Muscle layer of colon (tissue), 2 donors: ENCODE measurements at regions not wholly inside any gene's neighbourhood (a gene's known extent, or its start where the extent isn't known, plus 50 kb on each side); places are given as distances from the start of the nearest gene placed in this dataset.
"Not testable (repeated sequence)": the region's sequence is repeated elsewhere in the genome, so short reads cannot be mapped to it uniquely, and the experiment has no call there.

ENCODE experiments used
- H3K27ac ChIP-seq: one replicate; pipeline ENCODE4 v1.7.0; 2013; ENCODE audit warnings: low read depth, mild to moderate bottlenecking, low read length, moderate library complexity
- H3K27me3 ChIP-seq, 2 donors: one replicate each; pipeline ENCODE4 v1.7.0; 2013; ENCODE audit warnings: low read length in 2 of 2, mild to moderate bottlenecking in 2 of 2; ENCODE audit not compliant: insufficient read depth in 2 of 2, control insufficient read depth in 1 of 2
- H3K36me3 ChIP-seq: one replicate; pipeline ENCODE4 v1.7.0; 2013; ENCODE audit warnings: mild to moderate bottlenecking, low read length; ENCODE audit not compliant: insufficient read depth
- H3K4me1 ChIP-seq: one replicate; pipeline ENCODE4 v1.7.0; 2013; ENCODE audit warnings: mild to moderate bottlenecking, low read length; ENCODE audit not compliant: insufficient read depth
- H3K4me3 ChIP-seq, 2 donors: one replicate each; pipeline ENCODE4 v1.7.0; 2013; ENCODE audit warnings: low read length in 2 of 2, low read depth in 1 of 2, mild to moderate bottlenecking in 1 of 2, moderate library complexity in 1 of 2
- H3K9ac ChIP-seq: one replicate; pipeline ENCODE4 v1.7.0; 2013; ENCODE audit warnings: low read length
- H3K9me3 ChIP-seq: one replicate; pipeline ENCODE4 v1.7.0; 2013; ENCODE audit warnings: mild to moderate bottlenecking, low read length
- donor health status: abdominal sarcoma.
- donor health status: Adenocarcinoma of cecum.

DNA sequence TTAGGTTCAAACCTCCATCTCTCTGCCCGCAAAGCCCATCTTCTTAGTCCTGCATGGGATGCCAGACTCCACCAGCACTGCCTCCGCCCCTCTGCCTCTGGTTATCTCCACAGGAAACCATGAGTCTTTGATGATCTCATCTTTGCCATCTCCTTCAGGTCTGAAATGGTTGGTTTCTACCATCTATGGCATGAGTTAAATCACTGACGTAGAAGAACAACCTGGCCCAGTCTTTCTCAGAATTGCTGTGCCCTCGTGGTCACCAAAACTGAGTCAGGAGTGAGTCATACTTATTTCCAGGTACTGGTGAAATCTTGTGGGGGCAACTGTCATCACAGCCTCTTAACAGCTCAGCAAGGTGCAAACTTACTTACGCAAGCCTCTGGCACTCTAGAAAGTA is 468.7 kb upstream of the C16orf82 start:
- Histone ChIP-seq H3K4me3 (no peak overlapping the region), H3K9me3 (no peaks in the 10 kb centered on the region), H3K36me3 (no peaks in the 10 kb centered on the region), H3K9ac (no peak overlapping the region), H3K27me3 (no peaks in the 10 kb centered on the region), H3K27ac (no peak overlapping the region), H3K4me1 (no peaks in the 10 kb centered on the region)

DNA sequence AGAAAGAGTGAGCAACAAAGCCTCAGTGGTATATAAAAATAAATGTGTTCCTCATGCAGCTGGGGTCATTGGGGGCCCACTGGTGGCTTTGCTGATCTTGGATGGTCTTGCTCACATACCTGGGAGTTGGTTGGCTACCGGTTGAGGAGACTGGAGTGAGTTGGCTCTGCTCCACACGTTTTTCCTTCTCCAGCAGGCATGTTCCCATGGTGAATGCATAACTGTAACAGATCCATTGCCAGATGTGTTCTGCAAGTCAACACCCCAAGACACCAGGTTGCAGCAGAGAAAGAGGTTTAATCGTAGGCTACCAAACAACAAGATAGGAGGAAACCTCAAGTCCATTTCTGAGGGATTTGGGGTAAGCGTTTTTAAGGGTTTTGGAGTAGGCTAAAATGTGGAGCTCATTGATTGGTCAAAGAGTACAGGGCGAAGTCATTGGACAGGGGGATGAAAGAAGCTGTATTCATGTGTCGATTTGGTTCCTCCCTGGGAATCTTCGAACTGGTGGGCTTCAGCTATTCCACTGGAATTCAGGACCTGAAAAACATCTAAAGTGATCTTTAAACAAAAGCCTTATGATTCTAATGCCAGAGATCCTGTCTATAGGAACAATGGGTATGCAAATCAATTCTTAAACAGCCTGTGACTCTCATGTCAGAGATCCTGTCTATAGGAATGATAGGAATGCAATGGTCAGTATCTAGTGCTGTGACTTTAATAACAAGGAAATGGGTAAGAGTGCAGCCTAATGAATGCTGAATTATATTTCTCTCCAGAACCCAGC is 467.5 kb upstream of the C16orf82 start:
- Histone ChIP-seq H3K4me3 (no peak overlapping the region), H3K27ac (no peak overlapping the region), H3K9ac (no peak overlapping the region), H3K27me3 (no peaks in the 10 kb centered on the region), H3K9me3 (no peaks in the 10 kb centered on the region), H3K36me3 (no peaks in the 10 kb centered on the region), H3K4me1 (no peaks in the 10 kb centered on the region)

DNA sequence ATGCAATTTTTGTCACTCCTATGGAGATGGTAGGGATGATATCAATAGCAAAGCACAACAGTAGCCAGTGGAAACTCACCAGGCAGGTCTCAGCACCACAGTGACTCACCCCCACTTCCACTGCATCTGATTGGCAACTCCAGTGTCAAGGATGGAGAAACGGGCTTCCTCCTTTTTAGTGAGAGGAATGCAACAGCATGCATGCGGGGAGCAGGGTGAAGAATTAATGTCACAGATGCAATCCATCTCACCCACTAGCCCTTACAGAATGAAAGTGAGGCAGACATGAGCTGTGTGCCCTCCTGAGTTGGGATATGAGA is 467.0 kb upstream of the C16orf82 start:
- no peak overlapping the region for H3K27ac ChIP-seq
- no peaks in the 10 kb centered on the region for H3K4me1 ChIP-seq
- H3K4me3 ChIP-seq = no peak overlapping the region
- H3K27me3 ChIP-seq = no peaks in the 10 kb centered on the region
- H3K9me3 ChIP-seq = no peaks in the 10 kb centered on the region
- H3K9ac ChIP-seq = no peak overlapping the region
- no peaks in the 10 kb centered on the region for H3K36me3 ChIP-seq

DNA sequence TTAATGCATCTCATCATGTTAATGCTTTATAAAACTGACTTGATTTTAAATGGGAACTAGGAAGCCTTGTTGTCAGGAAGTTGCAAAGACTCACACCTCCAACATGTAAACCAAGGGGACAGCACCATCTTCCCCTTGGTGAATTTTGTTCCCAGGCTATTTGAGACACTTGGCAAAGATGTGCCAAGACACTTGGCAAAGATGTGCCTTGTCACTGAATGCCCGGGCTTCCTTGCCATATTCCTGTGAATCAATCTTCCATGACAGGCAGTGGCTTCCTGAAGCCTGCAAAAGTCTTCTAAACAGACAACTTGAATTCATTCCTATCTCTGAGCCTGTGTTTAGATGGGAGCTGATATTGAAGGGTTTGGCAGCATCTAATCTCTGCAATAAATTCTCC is 465.4 kb upstream of the C16orf82 start:
- H3K27ac ChIP-seq = no peak overlapping the region
- no peaks in the 10 kb centered on the region for H3K36me3 ChIP-seq
- H3K9ac ChIP-seq = no peak overlapping the region
- no peaks in the 10 kb centered on the region for H3K4me1 ChIP-seq
- H3K4me3 ChIP-seq = no peak overlapping the region
- H3K9me3 ChIP-seq = no peaks in the 10 kb centered on the region
- no peaks in the 10 kb centered on the region for H3K27me3 ChIP-seq

DNA sequence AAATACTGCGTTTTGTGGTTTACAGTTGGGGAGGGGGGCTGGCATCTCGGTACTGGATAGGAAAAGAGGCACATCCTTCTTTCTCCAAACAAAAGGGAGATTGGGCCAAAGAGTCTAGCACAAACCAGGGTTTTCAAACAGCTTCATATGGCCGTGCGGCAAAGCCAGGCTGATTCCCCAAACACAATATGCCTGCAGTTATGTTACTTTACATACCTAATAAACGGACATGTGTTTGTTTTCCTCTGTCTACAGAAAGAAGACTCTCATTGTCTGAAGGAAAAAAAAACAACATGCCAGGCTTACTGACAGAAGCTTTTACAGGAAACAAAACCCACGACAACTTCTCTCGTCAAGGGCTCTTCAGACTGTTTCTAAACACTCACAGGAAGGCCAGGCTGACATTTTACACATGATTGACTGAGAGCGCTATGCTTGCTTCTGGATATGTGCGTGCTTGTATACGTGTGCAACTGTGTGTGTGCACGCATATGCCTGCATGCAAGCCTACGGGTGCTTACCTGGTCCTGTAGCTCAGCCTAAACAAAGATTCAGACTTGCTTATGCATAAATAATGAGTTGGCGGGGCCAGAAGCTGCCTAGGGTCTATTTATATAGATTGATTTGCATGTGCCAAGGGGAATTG is 461.0 kb upstream of the C16orf82 start:
- Histone ChIP-seq H3K9ac (no peak overlapping the region), H3K27ac (no peak overlapping the region), H3K36me3 (no peaks in the 10 kb centered on the region), H3K4me3 (no peak overlapping the region), H3K9me3 (no peaks in the 10 kb centered on the region), H3K27me3 (no peaks in the 10 kb centered on the region), H3K4me1 (no peaks in the 10 kb centered on the region)

DNA sequence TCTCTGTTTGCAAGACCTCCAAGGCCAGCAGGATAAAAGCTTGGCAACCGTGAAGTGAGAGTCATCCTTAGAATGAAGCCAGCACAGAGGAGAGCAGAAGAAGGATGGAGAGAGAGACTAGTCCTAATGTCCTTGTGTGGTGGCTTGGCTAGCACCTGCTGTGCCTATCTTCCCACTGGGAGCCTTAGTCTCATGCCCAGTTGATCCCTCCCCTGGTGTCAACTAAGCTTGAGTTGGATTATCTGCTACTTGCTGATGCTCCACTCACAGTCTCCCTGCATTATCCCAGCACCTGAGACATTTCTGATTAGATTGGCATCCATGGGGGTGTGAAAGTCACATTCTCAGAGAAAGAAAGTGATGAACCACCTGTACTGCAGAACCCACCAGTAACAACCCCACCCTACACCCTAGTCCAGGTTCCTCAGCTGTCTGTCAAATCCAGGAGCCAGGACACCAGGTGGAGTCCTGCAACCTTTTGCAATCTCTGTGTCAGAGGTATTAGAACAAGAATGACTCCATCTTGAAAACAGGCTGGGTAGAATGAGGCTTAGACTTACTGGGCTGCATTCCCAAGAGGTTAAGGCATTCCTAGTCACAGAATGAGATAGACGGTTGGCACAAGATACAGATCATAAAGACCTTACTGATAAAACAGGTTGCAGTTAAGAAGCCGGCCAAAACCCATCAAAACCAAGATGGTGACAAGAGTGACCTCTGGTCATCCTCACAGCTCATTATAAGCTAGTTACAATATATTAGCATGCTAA is 460.2 kb upstream of the C16orf82 start:
- no peak overlapping the region for H3K27ac ChIP-seq
- H3K4me1 ChIP-seq = no peaks in the 10 kb centered on the region
- H3K9ac ChIP-seq = no peak overlapping the region
- H3K4me3 ChIP-seq = no peak overlapping the region
- H3K36me3 ChIP-seq = no peaks in the 10 kb centered on the region
- H3K27me3 ChIP-seq = no peaks in the 10 kb centered on the region
- H3K9me3 ChIP-seq = no peaks in the 10 kb centered on the region

DNA sequence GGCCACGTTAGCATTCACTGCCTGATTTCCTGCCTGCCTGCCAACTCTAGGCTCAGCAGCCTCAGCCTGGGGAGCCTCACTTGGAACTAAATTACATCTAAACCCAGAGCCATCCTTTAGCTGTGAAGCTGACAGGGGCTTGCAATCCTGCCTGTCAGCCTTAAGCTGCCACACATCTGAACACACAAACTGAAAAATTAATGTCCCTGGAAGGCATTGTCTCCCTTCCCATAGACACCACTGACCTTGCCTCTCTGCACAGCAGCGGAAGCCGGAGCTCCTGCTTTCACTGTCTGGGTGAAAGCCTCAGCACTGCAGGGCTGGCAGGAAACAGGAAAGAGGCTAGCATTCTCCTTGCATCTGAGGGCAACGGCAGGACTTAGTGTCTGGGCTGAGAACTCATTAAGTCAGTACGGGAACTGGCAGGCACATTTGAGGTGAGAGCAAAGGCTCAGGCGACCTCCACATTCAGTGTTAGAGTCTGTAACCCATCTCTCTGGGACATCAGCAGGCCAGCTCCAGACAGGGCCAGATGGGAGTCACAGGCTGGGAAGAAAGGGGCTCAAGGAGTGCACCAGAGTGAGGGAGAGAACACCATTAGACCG is 452.4 kb upstream of the C16orf82 start:
- no peak overlapping the region for H3K9ac ChIP-seq
- H3K9me3 ChIP-seq = no peaks in the 10 kb centered on the region
- no peaks in the 10 kb centered on the region for H3K4me1 ChIP-seq
- no peaks in the 10 kb centered on the region for H3K36me3 ChIP-seq
- no peak overlapping the region for H3K4me3 ChIP-seq
- no peaks in the 10 kb centered on the region for H3K27me3 ChIP-seq
- no peak overlapping the region for H3K27ac ChIP-seq

DNA sequence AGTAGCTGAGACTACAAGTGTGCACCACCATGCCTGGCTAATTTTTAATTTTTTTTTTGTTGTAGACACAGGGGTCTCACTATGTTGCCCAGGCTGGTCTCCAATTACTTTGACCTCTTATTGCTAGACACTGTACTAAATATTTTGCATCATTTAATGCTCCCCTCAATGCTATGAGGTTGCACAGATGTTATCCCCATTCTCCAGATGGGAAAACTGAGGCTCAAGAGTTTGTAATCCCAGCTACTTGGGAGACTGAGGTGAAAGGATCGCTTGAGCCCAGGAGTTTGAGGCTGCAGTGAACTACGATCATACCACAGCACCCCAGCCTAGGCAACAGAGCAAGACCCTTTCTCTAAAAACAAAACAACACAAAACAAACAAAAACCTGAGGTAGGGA is 443.3 kb upstream of the C16orf82 start:
- no peaks in the 10 kb centered on the region for H3K27me3 ChIP-seq
- H3K4me1 ChIP-seq = no peaks in the 10 kb centered on the region
- no peak overlapping the region for H3K9ac ChIP-seq
- H3K9me3 ChIP-seq = no peaks in the 10 kb centered on the region
- no peak overlapping the region for H3K27ac ChIP-seq
- H3K4me3 ChIP-seq = no peak overlapping the region
- no peaks in the 10 kb centered on the region for H3K36me3 ChIP-seq

DNA sequence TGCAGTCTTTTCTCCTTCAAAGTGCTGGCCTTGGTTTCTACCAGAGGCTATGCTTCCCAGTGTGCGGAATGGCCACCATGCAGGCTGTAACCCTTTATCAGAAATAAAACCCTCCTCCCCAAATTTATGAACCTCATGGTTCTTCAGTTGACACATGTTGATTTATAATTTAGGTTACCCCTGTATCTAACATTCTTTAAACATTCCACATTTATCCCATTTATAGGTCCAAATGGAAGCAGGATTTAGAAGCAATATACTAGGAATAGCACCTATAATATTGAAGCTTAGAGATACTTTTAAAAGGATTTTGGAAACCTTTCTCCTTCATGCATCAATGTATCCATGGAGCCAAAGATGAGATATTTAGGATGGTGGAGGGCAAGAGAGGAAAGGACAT is 438.8 kb upstream of the C16orf82 start:
- Histone ChIP-seq H3K27ac (no peak overlapping the region), H3K9ac (no peak overlapping the region), H3K36me3 (no peaks in the 10 kb centered on the region), H3K4me1 (no peaks in the 10 kb centered on the region), H3K4me3 (no peak overlapping the region), H3K27me3 (no peaks in the 10 kb centered on the region), H3K9me3 (no peaks in the 10 kb centered on the region)

DNA sequence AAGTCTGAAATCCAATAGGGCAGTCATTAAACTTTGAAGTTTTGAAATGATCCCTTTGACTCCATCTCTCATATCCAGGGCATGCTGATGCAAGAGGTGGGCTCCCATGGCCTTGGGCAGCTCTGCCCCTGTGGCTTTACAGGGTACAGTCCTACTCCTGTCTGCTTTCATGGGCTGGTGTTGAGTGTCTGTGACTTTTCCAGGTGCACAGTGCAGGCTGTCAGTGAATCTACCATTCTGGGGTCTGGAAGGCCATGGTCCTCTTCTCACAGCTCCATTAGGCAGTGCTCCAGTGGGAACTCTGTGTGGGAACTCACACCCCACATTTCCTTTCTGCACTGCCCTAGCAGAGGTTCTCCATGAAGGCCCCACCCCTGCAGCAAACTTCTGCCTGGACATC is 435.4 kb upstream of the C16orf82 start:
- H3K27ac ChIP-seq, H3K4me1 ChIP-seq, H3K9me3 ChIP-seq, H3K27me3 ChIP-seq, H3K4me3 ChIP-seq, H3K9ac ChIP-seq, H3K36me3 ChIP-seq: not testable (repeated sequence)

DNA sequence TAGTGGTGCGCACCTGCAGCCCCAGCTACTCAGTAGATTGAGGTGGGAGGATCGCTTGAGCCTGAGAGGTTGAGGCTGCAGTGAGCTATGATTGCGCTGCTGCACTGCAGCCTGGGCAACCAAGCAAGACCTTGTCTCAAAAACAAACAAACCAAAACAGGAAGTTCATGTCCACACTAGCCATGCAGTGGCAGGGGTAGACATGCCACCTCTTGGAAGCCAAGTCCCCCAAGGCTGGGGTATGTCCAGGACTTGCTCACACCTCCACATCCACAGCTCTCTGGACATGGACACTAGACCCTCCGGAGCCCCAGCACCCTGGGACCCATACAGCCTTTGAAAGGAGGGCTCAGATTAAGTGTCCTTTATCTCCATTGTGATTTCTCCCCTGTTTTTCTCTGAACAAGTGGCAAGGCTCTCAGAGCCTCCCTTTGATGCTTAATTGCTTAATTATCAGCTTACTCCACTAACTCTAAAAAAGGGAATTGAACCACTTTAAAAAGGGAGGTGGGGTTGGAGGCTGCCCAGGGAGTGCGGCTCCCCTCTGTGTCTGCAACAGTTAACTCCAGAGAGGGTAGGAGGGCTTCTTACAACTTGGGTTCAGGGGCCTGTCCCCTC is 424.6 kb upstream of the C16orf82 start:
- no peaks in the 10 kb centered on the region for H3K27me3 ChIP-seq
- H3K9ac ChIP-seq = no peak overlapping the region
- H3K4me3 ChIP-seq = no peak overlapping the region
- no peaks in the 10 kb centered on the region for H3K36me3 ChIP-seq
- H3K27ac ChIP-seq = no peak overlapping the region
- H3K4me1 ChIP-seq = no peaks in the 10 kb centered on the region
- H3K9me3 ChIP-seq = no peaks in the 10 kb centered on the region
